OCI-LY1 (cell line): ENCODE measurements at regions not wholly inside any gene's neighbourhood (a gene's known extent, or its start where the extent isn't known, plus 50 kb on each side); places are given as distances from the start of the nearest gene placed in this dataset.
A peak's percentile ranks its signal among the peaks of the same experiment; 100 is the strongest.

ENCODE experiments used
- H2AFZ ChIP-seq: fragments of 200-600 bp; sonication (generic), shearing (Covaris generic); 2 replicates; pipeline ENCODE4 v1.6.0; 2014; ENCODE audit warnings: antibody characterized with exemption, mild to moderate bottlenecking, low read length
- H3F3A ChIP-seq: fragments of 200-600 bp; sonication (generic), shearing (Covaris generic); 2 replicates; pipeline ENCODE4 v1.6.0; 2014; ENCODE audit warnings: mild to moderate bottlenecking, antibody characterized with exemption, low read length, moderate library complexity; ENCODE audit not compliant: insufficient read depth
- H3K27ac ChIP-seq: fragments of 200-600 bp; sonication (generic); 2 replicates; pipeline ENCODE4 v1.5.1; 2014; ENCODE audit warnings: low read length, mixed run types, mild to moderate bottlenecking, low read depth; ENCODE audit not compliant: poor library complexity, severe bottlenecking
- H3K27me3 ChIP-seq: fragments of 200-600 bp; sonication (generic); 2 replicates; pipeline ENCODE4 v1.6.0; 2014; ENCODE audit warnings: antibody characterized with exemption, mild to moderate bottlenecking, low read length, moderate library complexity; ENCODE audit not compliant: insufficient read depth
- H3K36me3 ChIP-seq: fragments of 200-600 bp; sonication (generic); 2 replicates; pipeline ENCODE4 v1.6.1; 2014; ENCODE audit warnings: mild to moderate bottlenecking, antibody characterized with exemption, low read length, moderate library complexity, mixed read lengths; ENCODE audit not compliant: insufficient read depth
- H3K4me1 ChIP-seq: fragments of 200-600 bp; sonication (generic); 2 replicates; pipeline ENCODE4 v1.5.1; 2014; ENCODE audit warnings: mild to moderate bottlenecking, low read length, moderate library complexity; ENCODE audit not compliant: insufficient read depth, severe bottlenecking
- H3K4me2 ChIP-seq: fragments of 200-600 bp; sonication (generic), shearing (Covaris generic); 2 replicates; pipeline ENCODE4 v1.6.1; 2014; ENCODE audit warnings: low read length
- H3K4me3 ChIP-seq: fragments of 200-600 bp; sonication (generic); 2 replicates; pipeline ENCODE4 v1.5.1; 2014; ENCODE audit warnings: low read length, low read depth, mild to moderate bottlenecking, mixed read lengths; ENCODE audit not compliant: poor library complexity, severe bottlenecking
- H3K79me2 ChIP-seq: fragments of 200-600 bp; shearing (Covaris generic); 2 replicates; pipeline ENCODE4 v1.6.1; 2016; ENCODE audit warnings: mixed run types, low read length, mixed read lengths; ENCODE audit not compliant: insufficient read depth
- H3K9ac ChIP-seq: fragments of 200-600 bp; sonication (generic), shearing (Covaris generic); 2 replicates; pipeline ENCODE4 v1.6.1; 2014; ENCODE audit warnings: mild to moderate bottlenecking, low read length, mixed read lengths
- H3K9me2 ChIP-seq: fragments of 200-600 bp; sonication (generic), shearing (Covaris generic); 2 replicates; pipeline ENCODE4 v1.6.1; 2014; ENCODE audit warnings: low read depth, mild to moderate bottlenecking, low read length, mixed read lengths
- H3K9me3 ChIP-seq: fragments of 200-600 bp; shearing (Covaris generic); 2 replicates; pipeline ENCODE4 v1.6.1; 2014; ENCODE audit warnings: low read length, mixed read lengths
- H4K20me1 ChIP-seq: fragments of 200-600 bp; sonication (generic), shearing (Covaris generic); 2 replicates; pipeline ENCODE4 v1.6.0; 2016; ENCODE audit warnings: mild to moderate bottlenecking, low read length; ENCODE audit not compliant: insufficient read depth
- CTCF ChIP-seq: fragments of 200-600 bp; sonication (generic), shearing (Covaris generic); IDR thresholded peaks from 2 replicates; pipeline ENCODE4 v1.5.1; 2017; ENCODE audit warnings: mild to moderate bottlenecking, antibody characterized with exemption, low read length, moderate library complexity, mixed read lengths
- EZH2 ChIP-seq: fragments of 200-600 bp; sonication (generic), shearing (Covaris generic); IDR thresholded peaks from 2 replicates; pipeline ENCODE4 v1.8.0; 2017; ENCODE audit warnings: borderline replicate concordance, mixed run types, mild to moderate bottlenecking, antibody characterized with exemption, low read length, moderate library complexity, mixed read lengths

- no peak overlapping the region for H2AFZ ChIP-seq
- no peak overlapping the region for H3K9ac ChIP-seq
- H3K4me1 ChIP-seq: no peaks in the 10 kb centered on the region
- no peaks in the 10 kb centered on the region for H3K79me2 ChIP-seq
- H3K9me3 ChIP-seq: no peaks in the 10 kb centered on the region
- no peak overlapping the region for H3K4me3 ChIP-seq
- H3K36me3 ChIP-seq: no peaks in the 10 kb centered on the region
- H3K4me2 ChIP-seq: no peak overlapping the region
- H4K20me1 ChIP-seq: no peaks in the 10 kb centered on the region
- no peaks in the 10 kb centered on the region for H3F3A ChIP-seq
- H3K27ac ChIP-seq: no peak overlapping the region
- no peak for TF ChIP-seq EZH2
- peak; percentile 52 for TF ChIP-seq CTCF
- H3K27me3 ChIP-seq: no peaks in the 10 kb centered on the region
- no peaks in the 10 kb centered on the region for H3K9me2 ChIP-seq
Observed at GRCh38 chr3:19688767-19689166, 245.2 kb downstream of the EFHB start.

- TF ChIP-seq EZH2 (no peak), CTCF (no peak)
- Histone ChIP-seq H3K4me3 (no peak overlapping the region), H3K27ac (no peak overlapping the region), H2AFZ (no peak overlapping the region), H4K20me1 (no peaks in the 10 kb centered on the region), H3K79me2 (no peaks in the 10 kb centered on the region), H3K9ac (no peak overlapping the region), H3K9me2 (no peaks in the 10 kb centered on the region), H3F3A (no peaks in the 10 kb centered on the region), H3K27me3 (no peaks in the 10 kb centered on the region), H3K9me3 (no peaks in the 10 kb centered on the region), H3K4me2 (no peak overlapping the region), H3K36me3 (no peaks in the 10 kb centered on the region), H3K4me1 (no peaks in the 10 kb centered on the region)
Observed at GRCh38 chr3:19668163-19668562, 265.9 kb downstream of the EFHB start.

- Histone ChIP-seq H3K36me3 (no peaks in the 10 kb centered on the region), H3K4me1 (no peaks in the 10 kb centered on the region), H3K4me2 (no peak overlapping the region), H3K9me2 (no peaks in the 10 kb centered on the region), H3K27ac (no peak overlapping the region), H3K79me2 (no peaks in the 10 kb centered on the region), H3K4me3 (no peak overlapping the region), H2AFZ (no peak overlapping the region), H4K20me1 (no peaks in the 10 kb centered on the region), H3K27me3 (no peaks in the 10 kb centered on the region), H3K9me3 (no peaks in the 10 kb centered on the region), H3K9ac (no peak overlapping the region), H3F3A (no peaks in the 10 kb centered on the region)
- TF ChIP-seq EZH2: no peak
- no peak for TF ChIP-seq CTCF
Observed at GRCh38 chr3:19662486-19662885, 271.5 kb downstream of the EFHB start.
